ENCODE measurements at regions not wholly inside any gene's neighbourhood (a gene's known extent, or its start where the extent isn't known, plus 50 kb on each side); places are given as distances from the start of the nearest gene placed in this dataset.

DNA sequence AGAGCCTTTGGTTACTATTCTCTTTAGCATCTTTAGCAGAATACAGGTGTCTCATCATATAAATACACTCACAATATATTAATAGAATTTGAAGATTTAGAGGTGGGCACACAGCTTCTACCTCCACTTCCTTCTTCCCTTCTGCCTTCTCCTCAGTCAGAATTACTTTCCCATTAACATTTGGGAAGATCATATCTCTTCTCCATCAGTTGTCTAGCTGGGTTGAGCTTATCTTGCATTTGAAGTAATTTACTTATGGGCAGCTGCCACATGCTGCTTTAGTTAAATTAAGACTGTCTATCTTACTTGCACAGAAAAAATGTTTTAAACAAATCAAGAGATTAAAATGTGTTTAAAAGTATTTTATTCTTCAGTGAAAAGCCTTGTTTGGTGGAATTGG, 110.1 kb upstream of the ASIC2 start:
- H3K4me3 ChIP-seq, result no peak overlapping the region
- intact Hi-C loops (cut with DNase I), result no loop called here
- H3K27ac ChIP-seq, result no peak overlapping the region

GRCh38 chr17:33404070-33404819, 111.2 kb upstream of the ASIC2 start:
- H3K36me3 ChIP-seq, result no peaks in the 10 kb centered on the region
- DNase-seq (no peak), ATAC-seq (no peak)
- TF ChIP-seq CTCF (IDR thresholded peaks at IDR 0.05), result no peak
- no peak overlapping the region for H3K27ac ChIP-seq
- no peak overlapping the region for H3K4me3 ChIP-seq
- intact Hi-C loops (cut with DNase I), result no loop called here
- no peaks in the 10 kb centered on the region for H3K4me1 ChIP-seq
- no peaks in the 10 kb centered on the region for H3K27me3 ChIP-seq
- no peaks in the 10 kb centered on the region for H3K9me3 ChIP-seq

More for the DNA sequence above, 110.1 kb upstream of the ASIC2 start:
- ATAC-seq (no peak), DNase-seq (no peak)
- H3K4me1 ChIP-seq, result no peaks in the 10 kb centered on the region
- no peaks in the 10 kb centered on the region for H3K9me3 ChIP-seq
- no peaks in the 10 kb centered on the region for H3K36me3 ChIP-seq
- TF ChIP-seq CTCF (IDR thresholded peaks at IDR 0.05), result no peak
- no peaks in the 10 kb centered on the region for H3K27me3 ChIP-seq

GRCh38 chr17:33416131-33416530, 123.0 kb upstream of the ASIC2 start:
- peaks cover 4% of the 10 kb centered on the region for H3K27me3 ChIP-seq
- H3K36me3 ChIP-seq, result no peaks in the 10 kb centered on the region
- H3K4me1 ChIP-seq, result no peaks in the 10 kb centered on the region
- H3K27ac ChIP-seq, result no peak overlapping the region
- no peak for TF ChIP-seq CTCF (IDR thresholded peaks at IDR 0.05)
- H3K9me3 ChIP-seq, result no peaks in the 10 kb centered on the region
- no peak for DNase-seq
- no peak for ATAC-seq
- intact Hi-C loops (cut with DNase I), result no loop called here
- H3K4me3 ChIP-seq, result no peak overlapping the region

- Histone ChIP-seq H3K36me3 (no peaks in the 10 kb centered on the region), H3K9me3 (no peaks in the 10 kb centered on the region), H3K27me3 (peaks cover 4% of the 10 kb centered on the region), H3K27ac (no peak overlapping the region), H3K4me1 (no peaks in the 10 kb centered on the region), H3K4me3 (no peak overlapping the region)
- ATAC-seq (no peak), DNase-seq (no peak)
- no peak for TF ChIP-seq CTCF (IDR thresholded peaks at IDR 0.05)
- intact Hi-C loops (cut with DNase I), result no loop called here
Measured at GRCh38 chr17:33421933-33422332, 128.8 kb upstream of the ASIC2 start.

- no peaks in the 10 kb centered on the region for H3K36me3 ChIP-seq
- intact Hi-C loops (cut with DNase I), result no loop called here
- ATAC-seq, result no peak
- no peaks in the 10 kb centered on the region for H3K9me3 ChIP-seq
- TF ChIP-seq CTCF (IDR thresholded peaks at IDR 0.05), result no peak
- no peaks in the 10 kb centered on the region for H3K27me3 ChIP-seq
- no peak overlapping the region for H3K4me3 ChIP-seq
- no peak for DNase-seq
- no peaks in the 10 kb centered on the region for H3K4me1 ChIP-seq
- H3K27ac ChIP-seq, result no peak overlapping the region
Measured at GRCh38 chr17:33433581-33433980, 140.5 kb upstream of the ASIC2 start.

GRCh38 chr17:33434841-33435240, 141.7 kb upstream of the ASIC2 start:
- intact Hi-C loops (cut with DNase I), result no loop called here
- Histone ChIP-seq H3K27ac (no peak overlapping the region), H3K4me3 (no peak overlapping the region), H3K4me1 (no peaks in the 10 kb centered on the region), H3K9me3 (no peaks in the 10 kb centered on the region), H3K27me3 (no peaks in the 10 kb centered on the region), H3K36me3 (no peaks in the 10 kb centered on the region)
- DNase-seq (no peak), ATAC-seq (no peak)
- TF ChIP-seq CTCF (IDR thresholded peaks at IDR 0.05), result no peak

All from upper lobe of right lung (tissue), 1 donor.